HG02759 (cell line): ENCODE measurements at regions not wholly inside any gene's neighbourhood (a gene's known extent, or its start where the extent isn't known, plus 50 kb on each side); places are given as distances from the start of the nearest gene placed in this dataset.

ENCODE experiments used
- ATAC-seq: cut with Tn5 transposase; IDR thresholded peaks from one replicate; pipeline ENCODE4 v1.9.1; 2021; ENCODE audit warnings: mild to moderate bottlenecking, moderate library complexity; ENCODE audit not compliant: unreplicated experiment

GRCh38 chr15:31472636-31473384, 146.2 kb downstream of the KLF13 start:
- peak; percentile 87 for ATAC-seq

- ATAC-seq, result peak; percentile 5
Observed at GRCh38 chr15:31473385-31474058, 146.9 kb downstream of the KLF13 start.

GRCh38 chr15:31474059-31474868, 147.6 kb downstream of the KLF13 start:
- no peak for ATAC-seq

- no peak for ATAC-seq
Observed at GRCh38 chr15:31476236-31476810, 149.7 kb downstream of the KLF13 start.

GRCh38 chr15:31476866-31477265, 150.2 kb downstream of the KLF13 start:
- ATAC-seq, result no peak

GRCh38 chr15:31477301-31477700, 150.7 kb downstream of the KLF13 start:
- ATAC-seq, result no peak

- ATAC-seq, result no peak
Observed at GRCh38 chr15:31477851-31478701, 151.4 kb downstream of the KLF13 start.

- ATAC-seq, result no peak
Observed at GRCh38 chr15:31478702-31479221, 152.1 kb downstream of the KLF13 start.

- no peak for ATAC-seq
Observed at GRCh38 chr15:31480356-31481025, 153.9 kb downstream of the KLF13 start.

- ATAC-seq, result no peak
Observed at GRCh38 chr15:31481142-31481541, 154.5 kb downstream of the KLF13 start.

GRCh38 chr15:31482122-31482922, 155.7 kb downstream of the KLF13 start:
- no peak for ATAC-seq

GRCh38 chr15:31483053-31483985, 156.7 kb downstream of the KLF13 start:
- no peak for ATAC-seq

GRCh38 chr15:31483986-31484951, 157.6 kb downstream of the KLF13 start:
- ATAC-seq, result no peak

GRCh38 chr15:31484986-31485385, 158.4 kb downstream of the KLF13 start:
- no peak for ATAC-seq

- no peak for ATAC-seq
Observed at GRCh38 chr15:31485431-31485830, 158.8 kb downstream of the KLF13 start.

- no peak for ATAC-seq
Observed at GRCh38 chr15:31485911-31486461, 159.4 kb downstream of the KLF13 start.
